Hepatocyte (in vitro differentiated cells): ENCODE measurements at regions not wholly inside any gene's neighbourhood (a gene's known extent, or its start where the extent isn't known, plus 50 kb on each side); places are given as distances from the start of the nearest gene placed in this dataset.

Source experiments
- DNase-seq: peaks from one replicate; pipeline ENCODE4 v3.0.0-alpha.2; 2016; ENCODE audit warnings: low spot score
- H2AFZ ChIP-seq: fragments of 200-600 bp; sonication (generic); 2 replicates; pipeline ENCODE4 v1.6.0; 2016; ENCODE audit warnings: antibody characterized with exemption, mild to moderate bottlenecking
- H3K27ac ChIP-seq: fragments of 200-600 bp; sonication (generic); 2 replicates; pipeline ENCODE4 v1.5.1; 2016; ENCODE audit warnings: mild to moderate bottlenecking
- H3K27me3 ChIP-seq: fragments of 200-600 bp; sonication (generic); 2 replicates; pipeline ENCODE4 v1.6.1; 2016
- H3K36me3 ChIP-seq: fragments of 200-600 bp; sonication (generic); replicated peaks from 2 replicates; pipeline ENCODE4 v1.5.1; 2016; ENCODE audit warnings: low read depth; ENCODE audit not compliant: insufficient read depth
- H3K4me1 ChIP-seq: fragments of 200-600 bp; sonication (generic); 2 replicates; pipeline ENCODE4 v1.5.1; 2016; ENCODE audit warnings: mild to moderate bottlenecking, moderate library complexity; ENCODE audit not compliant: insufficient read depth
- H3K4me2 ChIP-seq: fragments of 200-600 bp; sonication (generic); 2 replicates; pipeline ENCODE4 v1.6.0; 2016
- H3K4me3 ChIP-seq: fragments of 200-600 bp; sonication (generic); 2 replicates; pipeline ENCODE4 v1.5.1; 2016; ENCODE audit warnings: mild to moderate bottlenecking
- H3K79me2 ChIP-seq: fragments of 200-600 bp; sonication (generic); 2 replicates; pipeline ENCODE4 v1.6.0; 2017; ENCODE audit warnings: mild to moderate bottlenecking
- H3K9me2 ChIP-seq: fragments of 200-600 bp; sonication (generic); replicated peaks from 2 replicates; pipeline ENCODE4 v1.6.0; 2017; ENCODE audit warnings: mild to moderate bottlenecking; ENCODE audit not compliant: insufficient read depth
- H3K9me3 ChIP-seq: fragments of 200-600 bp; sonication (generic); 2 replicates; pipeline ENCODE4 v1.5.1; 2016; ENCODE audit warnings: low read depth, mild to moderate bottlenecking
- H4K20me1 ChIP-seq: fragments of 200-600 bp; sonication (generic); 2 replicates; pipeline ENCODE4 v1.6.0; 2016; ENCODE audit warnings: mild to moderate bottlenecking; ENCODE audit not compliant: insufficient read depth, poor library complexity, severe bottlenecking
- EZH2 ChIP-seq: fragments of 200-600 bp; sonication (generic); IDR thresholded peaks from 2 replicates; pipeline ENCODE4 v1.6.1; 2016; ENCODE audit warnings: antibody characterized with exemption, mild to moderate bottlenecking, borderline replicate concordance
- EZH2phosphoT487 ChIP-seq: fragments of 200-600 bp; sonication (generic); IDR thresholded peaks from one replicate; pipeline ENCODE4 v1.6.1; 2018; ENCODE audit warnings: antibody characterized with exemption, mild to moderate bottlenecking, low read depth, moderate library complexity; ENCODE audit not compliant: unreplicated experiment, severe bottlenecking
- WGBS: methylation state at CpG from one replicate; pipeline ENCODE4 v1.1.6; 2016; ENCODE audit warnings: low lambda C conversion rate; ENCODE audit errors: missing lambda C conversion rate; 5-methylcytosine and 5-hydroxymethylcytosine counted together
- TF ChIP-seq, protein P1 (sequence below): fragments of 200-600 bp; sonication (generic); IDR thresholded peaks from 2 replicates; pipeline ENCODE4 v1.5.1; 2016; ENCODE audit warnings: antibody characterized with exemption, mild to moderate bottlenecking; ENCODE audit not compliant: poor library complexity

GRCh38 chr5:62684310-62684709 is 105.7 kb downstream of the LRRC70 start:
- 25% methylated on average over 1 of the region's 1 CpG for WGBS
- no peaks in the 10 kb centered on the region for H3K79me2 ChIP-seq
- no peak overlapping the region for H2AFZ ChIP-seq

GRCh38 chr5:62682059-62682458 is 103.4 kb downstream of the LRRC70 start:
- Histone ChIP-seq H3K27me3 (no peaks in the 10 kb centered on the region), H2AFZ (no peak overlapping the region), H3K9me2 (no peaks in the 10 kb centered on the region), H4K20me1 (no peaks in the 10 kb centered on the region), H3K4me2 (no peak overlapping the region), H3K36me3 (no peaks in the 10 kb centered on the region), H3K9me3 (no peaks in the 10 kb centered on the region), H3K4me1 (no peaks in the 10 kb centered on the region), H3K27ac (no peak overlapping the region), H3K79me2 (no peaks in the 10 kb centered on the region), H3K4me3 (no peak overlapping the region)
- no peak for TF ChIP-seq EZH2phosphoT487
- TF ChIP-seq EZH2, result no peak
- TF ChIP-seq, protein P1, sequence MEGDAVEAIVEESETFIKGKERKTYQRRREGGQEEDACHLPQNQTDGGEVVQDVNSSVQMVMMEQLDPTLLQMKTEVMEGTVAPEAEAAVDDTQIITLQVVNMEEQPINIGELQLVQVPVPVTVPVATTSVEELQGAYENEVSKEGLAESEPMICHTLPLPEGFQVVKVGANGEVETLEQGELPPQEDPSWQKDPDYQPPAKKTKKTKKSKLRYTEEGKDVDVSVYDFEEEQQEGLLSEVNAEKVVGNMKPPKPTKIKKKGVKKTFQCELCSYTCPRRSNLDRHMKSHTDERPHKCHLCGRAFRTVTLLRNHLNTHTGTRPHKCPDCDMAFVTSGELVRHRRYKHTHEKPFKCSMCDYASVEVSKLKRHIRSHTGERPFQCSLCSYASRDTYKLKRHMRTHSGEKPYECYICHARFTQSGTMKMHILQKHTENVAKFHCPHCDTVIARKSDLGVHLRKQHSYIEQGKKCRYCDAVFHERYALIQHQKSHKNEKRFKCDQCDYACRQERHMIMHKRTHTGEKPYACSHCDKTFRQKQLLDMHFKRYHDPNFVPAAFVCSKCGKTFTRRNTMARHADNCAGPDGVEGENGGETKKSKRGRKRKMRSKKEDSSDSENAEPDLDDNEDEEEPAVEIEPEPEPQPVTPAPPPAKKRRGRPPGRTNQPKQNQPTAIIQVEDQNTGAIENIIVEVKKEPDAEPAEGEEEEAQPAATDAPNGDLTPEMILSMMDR, result no peak
- 86% methylated on average over 2 of the region's 2 CpGs for WGBS
- no peak for DNase-seq

More at GRCh38 chr5:62684310-62684709, 105.7 kb downstream of the LRRC70 start:
- Histone ChIP-seq H3K4me2 (no peak overlapping the region), H3K4me3 (no peak overlapping the region), H3K27ac (no peak overlapping the region), H3K27me3 (no peaks in the 10 kb centered on the region), H3K9me2 (no peaks in the 10 kb centered on the region), H3K9me3 (no peaks in the 10 kb centered on the region), H3K36me3 (no peaks in the 10 kb centered on the region), H3K4me1 (no peaks in the 10 kb centered on the region), H4K20me1 (no peaks in the 10 kb centered on the region)
- TF ChIP-seq, protein P1, result no peak
- no peak for TF ChIP-seq EZH2phosphoT487
- TF ChIP-seq EZH2, result no peak
- no peak for DNase-seq

GRCh38 chr5:62681117-62681850 is 102.7 kb downstream of the LRRC70 start:
- Histone ChIP-seq H3K4me1 (no peaks in the 10 kb centered on the region), H3K9me2 (no peaks in the 10 kb centered on the region), H3K4me2 (no peak overlapping the region), H4K20me1 (no peaks in the 10 kb centered on the region), H3K9me3 (no peaks in the 10 kb centered on the region), H3K27me3 (no peaks in the 10 kb centered on the region), H2AFZ (no peak overlapping the region), H3K79me2 (no peaks in the 10 kb centered on the region), H3K36me3 (no peaks in the 10 kb centered on the region), H3K27ac (no peak overlapping the region), H3K4me3 (no peak overlapping the region)
- WGBS, result 76% methylated on average over 3 of the region's 3 CpGs
- no peak for DNase-seq
- TF ChIP-seq, protein P1, result no peak
- TF ChIP-seq EZH2, result no peak
- TF ChIP-seq EZH2phosphoT487, result no peak

DNA sequence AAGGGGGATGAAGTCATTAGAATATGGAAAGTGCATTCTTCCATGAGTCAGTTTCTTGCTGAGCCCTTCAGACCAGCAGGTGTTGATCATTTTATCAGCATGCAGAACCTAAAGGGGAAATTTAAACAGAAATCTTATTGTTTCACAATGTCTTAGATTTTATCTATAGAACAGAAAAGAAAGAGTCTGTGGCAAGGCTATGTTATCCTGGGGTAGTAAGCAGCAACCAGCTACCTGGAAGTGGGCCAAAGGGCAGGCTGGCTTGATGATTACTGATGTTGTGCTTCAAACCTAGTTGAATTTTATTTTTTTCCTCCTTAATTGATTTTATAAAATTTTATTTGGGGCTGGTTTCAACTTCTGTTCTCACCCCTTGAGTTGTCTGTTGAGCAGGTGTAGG is 101.5 kb downstream of the LRRC70 start:
- Histone ChIP-seq H3K9me3 (no peaks in the 10 kb centered on the region), H4K20me1 (no peaks in the 10 kb centered on the region), H3K27ac (no peak overlapping the region), H3K4me1 (no peaks in the 10 kb centered on the region), H3K4me2 (no peak overlapping the region), H3K79me2 (no peaks in the 10 kb centered on the region), H3K36me3 (no peaks in the 10 kb centered on the region), H3K4me3 (no peak overlapping the region), H2AFZ (no peak overlapping the region), H3K9me2 (no peaks in the 10 kb centered on the region), H3K27me3 (no peaks in the 10 kb centered on the region)
- TF ChIP-seq EZH2phosphoT487 (no peak), EZH2 (no peak)
- TF ChIP-seq, protein P1, result no peak
- no peak for DNase-seq
